Caco-2 (cell line): ENCODE measurements at regions not wholly inside any gene's neighbourhood (a gene's known extent, or its start where the extent isn't known, plus 50 kb on each side); places are given as distances from the start of the nearest gene placed in this dataset.

Experiments
- BruUV-seq: library from RNA; stranded (reverse); fragments of 400-500 nt; replicated peaks from 2 replicates; lab custom pipeline; 2021; lab: Mats Ljungman, UMichigan
- CTCF ChIA-PET: fragments of 300-600 bp; sonication (Branson Sonifier 250); formaldehyde crosslinking; loops from one replicate; lab custom pipeline; 2022; ENCODE audit warnings: antibody characterized with exemption; lab: Charles Lee
- POLR2A ChIA-PET: fragments of 300-600 bp; sonication (Branson Sonifier 250); formaldehyde crosslinking; loops from one replicate; lab custom pipeline; 2022; ENCODE audit warnings: antibody characterized with exemption; lab: Charles Lee
- DNase-seq, 2 experiments: peaks; one replicate each; pipeline versions ENCODE4 v3.0.0 to v3.0.0-alpha.2; 2020 to 2022
- H3K27me3 ChIP-seq: replicated peaks from 2 replicates; pipeline ENCODE4 v1.6.0; 2011; ENCODE audit warnings: low read length; ENCODE audit not compliant: control insufficient read depth, insufficient read depth
- H3K36me3 ChIP-seq: 2 replicates; pipeline ENCODE4 v1.5.1; 2011; ENCODE audit warnings: low read length; ENCODE audit not compliant: control insufficient read depth, insufficient read depth
- H3K4me1 ChIP-seq: fragments of 250-450 bp; sonication (Bioruptor Pico); 2 replicates; pipeline ENCODE4 v1.5.1; 2020; ENCODE audit warnings: mild to moderate bottlenecking
- H3K4me3 ChIP-seq: 2 replicates; pipeline ENCODE4 v1.5.1; 2011; ENCODE audit warnings: low read depth, mild to moderate bottlenecking, control low read depth, low read length
- H3K9me3 ChIP-seq: fragments of 250-450 bp; sonication (Bioruptor Pico); 2 replicates; pipeline ENCODE4 v1.5.1; 2020; ENCODE audit warnings: mild to moderate bottlenecking, moderate library complexity
- H3K27ac Mint-ChIP-seq: one replicate; pipeline ENCODE4 v1.8.0; 2022; ENCODE audit warnings: mixed read lengths; ENCODE audit not compliant: unreplicated experiment
- H3K27me3 Mint-ChIP-seq: one replicate; pipeline ENCODE4 v1.8.0; 2022; ENCODE audit warnings: mixed read lengths; ENCODE audit not compliant: insufficient read depth, unreplicated experiment
- H3K36me3 Mint-ChIP-seq: one replicate; pipeline ENCODE4 v1.8.0; 2022; ENCODE audit warnings: mild to moderate bottlenecking, mixed read lengths; ENCODE audit not compliant: insufficient read depth, unreplicated experiment
- H3K4me1 Mint-ChIP-seq: one replicate; pipeline ENCODE4 v1.8.0; 2022; ENCODE audit warnings: low read depth, mixed read lengths; ENCODE audit not compliant: unreplicated experiment
- H3K4me3 Mint-ChIP-seq: one replicate; pipeline ENCODE4 v1.8.0; 2022; ENCODE audit warnings: mild to moderate bottlenecking, moderate library complexity, mixed read lengths; ENCODE audit not compliant: unreplicated experiment
- H3K9me3 Mint-ChIP-seq: one replicate; pipeline ENCODE4 v1.8.0; 2022; ENCODE audit warnings: mixed read lengths; ENCODE audit not compliant: unreplicated experiment
- intact Hi-C: fragments of 100-400 bp; cut with micrococcal nuclease; formaldehyde crosslinking; loops from one replicate; pipeline ENCODE4 v1.10.0; 2022; ENCODE audit not compliant: unreplicated experiment
- TF ChIP-seq, protein P1 (sequence below), 2 experiments: fragments of 200-600 bp in 1 of 2; IDR thresholded peaks; 1 replicate in 1 of 2; 2 replicates in 1 of 2; pipeline versions ENCODE4 v1.5.1 to v1.8.0; 2011 to 2022; ENCODE audit warnings: antibody characterized with exemption in 1 of 2, control low read depth in 1 of 2, inconsistent platforms in 1 of 2, low read depth in 1 of 2, low read length in 1 of 2, mild to moderate bottlenecking in 1 of 2, moderate library complexity in 1 of 2; ENCODE audit not compliant: insufficient read depth in 1 of 2, severe bottlenecking in 1 of 2, unreplicated experiment in 1 of 2

DNA sequence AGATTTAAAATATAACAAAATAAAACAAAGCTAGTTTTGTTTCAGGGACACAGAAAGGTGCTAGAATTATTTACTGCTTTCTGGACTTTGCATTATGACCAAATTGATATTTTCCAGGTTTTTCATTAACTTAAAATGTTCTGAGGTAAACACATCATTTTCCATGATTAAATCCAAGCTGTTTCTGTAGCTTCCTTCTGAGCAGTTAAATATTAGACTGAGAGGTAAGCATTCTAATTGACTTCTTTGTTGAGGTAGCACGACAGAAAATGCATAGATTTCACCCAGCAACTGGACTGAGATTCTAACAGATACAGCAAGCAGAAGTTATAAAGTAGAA is 98.3 kb downstream of the BMP4 start:
- Mint-ChIP-seq H3K4me1 (peaks cover 15% of the 10 kb centered on the region), H3K27ac (no peak overlapping the region), H3K9me3 (peaks cover 9% of the 10 kb centered on the region), H3K4me3 (no peak overlapping the region), H3K27me3 (no peaks in the 10 kb centered on the region), H3K36me3 (no peaks in the 10 kb centered on the region)
- intact Hi-C loops, result no loop called here
- no TSS peak for BruUV-seq
- no peak for DNase-seq
- CTCF ChIA-PET, result no interaction called here
- peaks cover 25% of the 10 kb centered on the region for H3K4me1 ChIP-seq
- POLR2A ChIA-PET, result no interaction called here
- no peaks in the 10 kb centered on the region for H3K36me3 ChIP-seq
- no peak overlapping the region for H3K4me3 ChIP-seq
- no peaks in the 10 kb centered on the region for H3K27me3 ChIP-seq
- 0 out of 2 replicates have a peak, but pooled peaks cover 3% of the 10 kb centered on the region for H3K9me3 ChIP-seq
- TF ChIP-seq, protein P1, sequence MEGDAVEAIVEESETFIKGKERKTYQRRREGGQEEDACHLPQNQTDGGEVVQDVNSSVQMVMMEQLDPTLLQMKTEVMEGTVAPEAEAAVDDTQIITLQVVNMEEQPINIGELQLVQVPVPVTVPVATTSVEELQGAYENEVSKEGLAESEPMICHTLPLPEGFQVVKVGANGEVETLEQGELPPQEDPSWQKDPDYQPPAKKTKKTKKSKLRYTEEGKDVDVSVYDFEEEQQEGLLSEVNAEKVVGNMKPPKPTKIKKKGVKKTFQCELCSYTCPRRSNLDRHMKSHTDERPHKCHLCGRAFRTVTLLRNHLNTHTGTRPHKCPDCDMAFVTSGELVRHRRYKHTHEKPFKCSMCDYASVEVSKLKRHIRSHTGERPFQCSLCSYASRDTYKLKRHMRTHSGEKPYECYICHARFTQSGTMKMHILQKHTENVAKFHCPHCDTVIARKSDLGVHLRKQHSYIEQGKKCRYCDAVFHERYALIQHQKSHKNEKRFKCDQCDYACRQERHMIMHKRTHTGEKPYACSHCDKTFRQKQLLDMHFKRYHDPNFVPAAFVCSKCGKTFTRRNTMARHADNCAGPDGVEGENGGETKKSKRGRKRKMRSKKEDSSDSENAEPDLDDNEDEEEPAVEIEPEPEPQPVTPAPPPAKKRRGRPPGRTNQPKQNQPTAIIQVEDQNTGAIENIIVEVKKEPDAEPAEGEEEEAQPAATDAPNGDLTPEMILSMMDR (IDR thresholded peaks at IDR 0.05; ENCODE audit: insufficient read depth in 1 of 2, low read depth in 1 of 2, low read length in 1 of 2, severe bottlenecking in 1 of 2, unreplicated experiment in 1 of 2), result no peak

DNA sequence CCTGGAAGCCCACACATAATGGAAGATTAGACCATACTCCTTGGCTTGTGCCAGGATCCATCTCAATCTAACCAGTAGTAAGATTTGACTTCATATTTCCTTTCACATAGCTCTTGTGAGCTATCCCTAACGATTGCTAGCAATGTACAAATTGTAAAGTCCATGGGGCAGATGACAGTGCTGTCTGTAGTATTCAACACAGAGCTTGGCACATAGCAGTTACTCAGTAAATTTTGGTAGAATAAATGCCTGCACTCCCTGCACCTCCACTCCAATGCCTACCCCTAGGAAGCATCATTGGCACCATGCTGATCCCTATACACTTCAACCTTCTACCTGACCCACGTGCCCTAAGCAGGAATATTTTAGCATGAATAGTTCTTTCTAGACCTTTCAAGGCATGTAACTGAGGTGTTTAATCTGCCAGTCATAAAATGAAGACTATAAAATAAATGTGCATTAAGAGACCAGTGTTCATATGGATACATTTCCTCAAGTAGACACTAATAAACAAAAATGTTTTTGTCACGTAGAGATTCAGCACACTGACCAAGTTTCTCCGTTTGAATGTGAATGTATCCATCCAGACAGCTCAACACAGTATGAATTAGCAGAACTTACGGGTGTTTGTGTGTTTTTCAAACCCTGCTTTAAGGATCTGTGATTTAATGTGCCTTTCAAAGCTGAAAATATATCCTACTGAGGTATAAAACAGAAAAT is 98.8 kb downstream of the BMP4 start:
- Histone ChIP-seq H3K4me1 (peaks cover 29% of the 10 kb centered on the region), H3K27me3 (no peaks in the 10 kb centered on the region), H3K36me3 (no peaks in the 10 kb centered on the region), H3K4me3 (no peak overlapping the region), H3K9me3 (0 out of 2 replicates have a peak, but pooled peaks cover 3% of the 10 kb centered on the region)
- no TSS peak for BruUV-seq
- TF ChIP-seq, protein P1 (IDR thresholded peaks at IDR 0.05; ENCODE audit: insufficient read depth in 1 of 2, low read depth in 1 of 2, low read length in 1 of 2, severe bottlenecking in 1 of 2, unreplicated experiment in 1 of 2), result no peak
- Mint-ChIP-seq H3K36me3 (no peaks in the 10 kb centered on the region), H3K27me3 (no peaks in the 10 kb centered on the region), H3K4me3 (no peak overlapping the region), H3K9me3 (peaks cover 9% of the 10 kb centered on the region), H3K27ac (no peak overlapping the region), H3K4me1 (peaks cover 15% of the 10 kb centered on the region)
- intact Hi-C loops, result no loop called here
- DNase-seq, result no peak
- ChIA-PET POLR2A (no interaction called here), CTCF (no interaction called here)

DNA sequence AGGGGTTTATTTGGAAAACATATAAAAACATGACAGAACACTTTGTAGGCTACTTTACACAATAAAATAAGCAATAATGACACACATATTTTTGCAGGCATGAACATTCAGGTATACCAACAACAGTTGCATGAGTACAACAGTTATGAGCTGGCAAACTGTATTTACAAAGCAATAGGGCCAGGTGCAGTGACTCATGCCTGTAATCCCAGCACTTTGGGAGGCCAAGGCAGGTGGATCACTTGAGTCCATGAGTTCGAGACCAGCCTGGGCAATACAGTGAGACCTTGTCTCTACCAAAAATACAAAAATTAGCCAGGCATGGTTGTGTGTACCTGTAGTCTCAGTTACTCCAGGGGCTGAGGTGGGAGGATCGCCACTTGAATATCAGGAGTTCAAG is 101.1 kb downstream of the BMP4 start:
- BruUV-seq, result no TSS peak
- Mint-ChIP-seq H3K4me1 (peaks cover 30% of the 10 kb centered on the region), H3K9me3 (peaks cover 9% of the 10 kb centered on the region), H3K27me3 (no peaks in the 10 kb centered on the region), H3K36me3 (peaks cover 5% of the 10 kb centered on the region), H3K4me3 (no peak overlapping the region), H3K27ac (no peak overlapping the region)
- Histone ChIP-seq H3K4me3 (no peak overlapping the region), H3K4me1 (peaks cover 51% of the 10 kb centered on the region), H3K27me3 (no peaks in the 10 kb centered on the region), H3K9me3 (0 out of 2 replicates have a peak, but pooled peaks cover 3% of the 10 kb centered on the region), H3K36me3 (no peaks in the 10 kb centered on the region)
- ChIA-PET CTCF (interaction anchor here (1.1 kb wide), 1 partner anchor 39 kb away, joined by 3 read pairs; no protein-coding TSS in a partner anchor), POLR2A (no interaction called here)
- TF ChIP-seq, protein P1 (IDR thresholded peaks at IDR 0.05; ENCODE audit: insufficient read depth in 1 of 2, low read depth in 1 of 2, low read length in 1 of 2, severe bottlenecking in 1 of 2, unreplicated experiment in 1 of 2), result no peak
- intact Hi-C loops, result no loop called here
- no peak for DNase-seq
